GM12878 (cell line): ENCODE measurements at regions not wholly inside any gene's neighbourhood (a gene's known extent, or its start where the extent isn't known, plus 50 kb on each side); places are given as distances from the start of the nearest gene placed in this dataset.

Experiments
- ATAC-seq: fragments of 200-7000 bp; cut with Tn5 transposase; 3 replicates; pipeline ENCODE4 v1.9.1; 2020; ENCODE audit warnings: mild to moderate bottlenecking, moderate library complexity
- BruUV-seq: library from RNA; stranded (reverse); fragments of 400-500 nt; replicated peaks from 2 replicates; lab custom pipeline; 2021; lab: Mats Ljungman, UMichigan
- CTCF ChIA-PET: fragments of 300-600 bp; sonication (Branson Sonifier 250); formaldehyde crosslinking; extraction: SDS; loops from one replicate; lab custom pipeline; 2021; ENCODE audit warnings: inconsistent platforms; lab: Yijun Ruan, JAX
- POLR2A ChIA-PET: fragments of 350-600 bp; formaldehyde crosslinking; extraction: SDS; loops from one replicate; lab custom pipeline; 2021; ENCODE audit warnings: inconsistent platforms; lab: Charles Lee
- RAD21 ChIA-PET: fragments of 300-600 bp; sonication (Branson Sonifier 250); formaldehyde crosslinking; loops from one replicate; lab custom pipeline; 2023; ENCODE audit warnings: antibody characterized with exemption; ENCODE audit not compliant: unreplicated experiment; lab: Charles Lee
- SMC1A ChIA-PET: fragments of 300-600 bp; sonication (Branson Sonifier 250); formaldehyde crosslinking; loops from one replicate; lab custom pipeline; 2023; ENCODE audit not compliant: unreplicated experiment, uncharacterized antibody; lab: Charles Lee
- DNase-seq: peaks from one replicate; pipeline ENCODE4 v3.0.0-alpha.2; 2011; ENCODE audit warnings: low read depth, low spot score
- FAIRE-seq: peaks from 3 replicates; lab custom pipeline; 2011; peaks lifted over from hg19 to GRCh38; lab: Jason Lieb, UNC
- H2AFZ ChIP-seq: 2 replicates; pipeline ENCODE4 v1.6.0; 2011; ENCODE audit warnings: low read depth, low read length, control low read depth; ENCODE audit not compliant: control insufficient read depth
- H3K27ac ChIP-seq: 2 replicates; pipeline ENCODE4 v1.5.1; 2011; ENCODE audit warnings: control low read depth; ENCODE audit not compliant: control insufficient read depth, insufficient read depth
- H3K27me3 ChIP-seq, 2 experiments: replicated peaks in 1 of 2; 2 replicates each; pipeline versions ENCODE4 v1.6.0 to v1.6.1; 2011; ENCODE audit warnings: low read length in 1 of 2; ENCODE audit not compliant: control insufficient read depth in 2 of 2, insufficient read depth in 2 of 2
- H3K36me3 ChIP-seq, 2 experiments: 2 replicates each; pipeline ENCODE4 v1.5.1; 2011; ENCODE audit warnings: low read length in 1 of 2; ENCODE audit not compliant: control insufficient read depth in 2 of 2, insufficient read depth in 2 of 2
- H3K4me1 ChIP-seq: 2 replicates; pipeline ENCODE4 v1.6.1; 2011; ENCODE audit warnings: mild to moderate bottlenecking, low read length, moderate library complexity, mixed read lengths; ENCODE audit not compliant: control insufficient read depth, insufficient read depth
- H3K4me2 ChIP-seq: 2 replicates; pipeline ENCODE4 v1.6.0; 2011; ENCODE audit warnings: control low read depth; ENCODE audit not compliant: control insufficient read depth, insufficient read depth
- H3K4me3 ChIP-seq: fragments of 200-600 bp; sonication (generic); 2 replicates; pipeline ENCODE4 v1.5.1; 2016
- H3K79me2 ChIP-seq: 2 replicates; pipeline ENCODE4 v1.6.0; 2011; ENCODE audit warnings: low read length; ENCODE audit not compliant: control insufficient read depth, insufficient read depth
- H3K9ac ChIP-seq: 2 replicates; pipeline ENCODE4 v1.8.0; 2011; ENCODE audit warnings: low read length, control low read depth, mixed read lengths; ENCODE audit not compliant: control insufficient read depth, insufficient read depth
- H3K9me3 ChIP-seq: replicated peaks from 3 replicates; pipeline ENCODE4 v1.5.1; 2011; ENCODE audit warnings: mild to moderate bottlenecking, low read length; ENCODE audit not compliant: control insufficient read depth, insufficient read depth
- H4K20me1 ChIP-seq: 2 replicates; pipeline ENCODE4 v1.6.0; 2011; ENCODE audit not compliant: control insufficient read depth, insufficient read depth
- BMI1 ChIP-seq: fragments of 450-650 bp; IDR thresholded peaks from 2 replicates; pipeline ENCODE4 v1.6.1; 2016; ENCODE audit warnings: mild to moderate bottlenecking, moderate library complexity, borderline replicate concordance
- CHD4 ChIP-seq: fragments of 200-600 bp; sonication (generic); IDR thresholded peaks from 2 replicates; pipeline ENCODE4 v1.6.1; 2016; ENCODE audit warnings: mild to moderate bottlenecking
- HDAC2 ChIP-seq: fragments of 200-600 bp; sonication (generic); IDR thresholded peaks from 2 replicates; pipeline ENCODE4 v1.6.1; 2017
- NRF1 ChIP-seq: conservative IDR thresholded peaks from 2 replicates; pipeline ENCODE4 v1.6.1; 2011; ENCODE audit warnings: mild to moderate bottlenecking, low read depth, low read length, improper control_type of control experiment
- SMC3 ChIP-seq: IDR thresholded peaks from 2 replicates; pipeline ENCODE4 v1.6.1; 2011; ENCODE audit warnings: low read length, improper control_type of control experiment, borderline replicate concordance
- TBL1XR1 ChIP-seq: IDR thresholded peaks from 2 replicates; pipeline ENCODE4 v1.6.1; 2012; ENCODE audit warnings: low read depth, low read length, improper control_type of control experiment
- TCF3 ChIP-seq: IDR thresholded peaks from 2 replicates; pipeline ENCODE4 v1.6.1; 2012; ENCODE audit warnings: low read depth, mild to moderate bottlenecking, low read length, borderline replicate concordance; ENCODE audit not compliant: insufficient read depth
- ZSCAN29 ChIP-seq: fragments of 450-650 bp; IDR thresholded peaks from 2 replicates; pipeline ENCODE4 v1.6.1; 2017; ENCODE audit warnings: mild to moderate bottlenecking, moderate library complexity
- WGBS: methylation state at CpG from one replicate; pipeline ENCODE4 v1.1.6; 2016; ENCODE audit warnings: low lambda C conversion rate; ENCODE audit not compliant: insufficient replicate concordance, insufficient coverage; ENCODE audit errors: missing lambda C conversion rate; 5-methylcytosine and 5-hydroxymethylcytosine counted together
- in situ Hi-C: fragments of 300-500 bp; cut with MboI; formaldehyde crosslinking; loops from 9 replicates; pipeline ENCODE4 v1.14.3; 2018; ENCODE audit warnings: mixed read lengths
- intact Hi-C: fragments of 100-400 bp; cut with micrococcal nuclease; formaldehyde crosslinking; loops from one replicate; pipeline ENCODE4 v1.14.2; 2022; ENCODE audit not compliant: unreplicated experiment
- TF ChIP-seq, protein P1 (sequence below): fragments of 450-650 bp; IDR thresholded peaks from 2 replicates; pipeline ENCODE4 v1.6.1; 2017; ENCODE audit warnings: mild to moderate bottlenecking, moderate library complexity
- TF ChIP-seq, protein P2 (sequence below): fragments of 150-350 bp; IDR thresholded peaks from 2 replicates; pipeline ENCODE4 v1.6.1; 2016; ENCODE audit warnings: low read depth, low read length
- TF ChIP-seq, protein P3 (sequence below): IDR thresholded peaks from 2 replicates; pipeline ENCODE4 v1.6.1; 2012; ENCODE audit warnings: improper control_type of control experiment, low read depth, low read length; ENCODE audit not compliant: insufficient replicate concordance

DNA sequence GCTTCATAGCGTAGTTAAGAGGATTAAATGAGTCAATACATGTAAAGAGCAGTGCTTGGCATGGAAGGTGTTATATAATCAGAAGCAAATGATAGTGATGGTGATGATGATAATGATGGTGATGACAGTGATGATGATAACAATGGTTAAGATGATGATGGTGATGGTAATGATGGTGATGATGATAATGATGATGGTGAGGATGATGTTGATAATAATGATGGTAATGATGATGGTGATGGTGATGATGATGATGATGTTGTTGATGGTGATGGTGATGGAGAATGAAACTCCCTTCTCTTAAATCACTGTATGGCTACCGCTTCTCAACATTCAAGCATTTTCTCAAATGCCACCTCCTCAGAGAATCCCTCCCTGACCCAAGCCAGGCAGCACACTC is 190.5 kb downstream of the TMEM132E start:
- intact Hi-C loops (no loop called here), in situ Hi-C loops (no loop called here)
- H3K4me3 ChIP-seq, result no peak overlapping the region
- no peaks in the 10 kb centered on the region for H3K4me1 ChIP-seq
- H3K4me2 ChIP-seq, result no peak overlapping the region
- FAIRE-seq (no peak), ATAC-seq (no peak), DNase-seq (no peak)
- no peak overlapping the region for H3K27ac ChIP-seq
- 0% methylated on average over 2 of the region's 2 CpGs for WGBS
- H3K9me3 ChIP-seq, result no peaks in the 10 kb centered on the region
- H3K36me3 ChIP-seq, result no peaks in the 10 kb centered on the region
- no peak overlapping the region for H2AFZ ChIP-seq
- POLR2A ChIA-PET, result no interaction called here
- no peaks in the 10 kb centered on the region for H4K20me1 ChIP-seq
- no peaks in the 10 kb centered on the region for H3K79me2 ChIP-seq
- SMC1A ChIA-PET, result no interaction called here
- CTCF ChIA-PET, result no interaction called here
- no peak for TF ChIP-seq TBL1XR1
- no peak for TF ChIP-seq CHD4
- TF ChIP-seq, protein P1, sequence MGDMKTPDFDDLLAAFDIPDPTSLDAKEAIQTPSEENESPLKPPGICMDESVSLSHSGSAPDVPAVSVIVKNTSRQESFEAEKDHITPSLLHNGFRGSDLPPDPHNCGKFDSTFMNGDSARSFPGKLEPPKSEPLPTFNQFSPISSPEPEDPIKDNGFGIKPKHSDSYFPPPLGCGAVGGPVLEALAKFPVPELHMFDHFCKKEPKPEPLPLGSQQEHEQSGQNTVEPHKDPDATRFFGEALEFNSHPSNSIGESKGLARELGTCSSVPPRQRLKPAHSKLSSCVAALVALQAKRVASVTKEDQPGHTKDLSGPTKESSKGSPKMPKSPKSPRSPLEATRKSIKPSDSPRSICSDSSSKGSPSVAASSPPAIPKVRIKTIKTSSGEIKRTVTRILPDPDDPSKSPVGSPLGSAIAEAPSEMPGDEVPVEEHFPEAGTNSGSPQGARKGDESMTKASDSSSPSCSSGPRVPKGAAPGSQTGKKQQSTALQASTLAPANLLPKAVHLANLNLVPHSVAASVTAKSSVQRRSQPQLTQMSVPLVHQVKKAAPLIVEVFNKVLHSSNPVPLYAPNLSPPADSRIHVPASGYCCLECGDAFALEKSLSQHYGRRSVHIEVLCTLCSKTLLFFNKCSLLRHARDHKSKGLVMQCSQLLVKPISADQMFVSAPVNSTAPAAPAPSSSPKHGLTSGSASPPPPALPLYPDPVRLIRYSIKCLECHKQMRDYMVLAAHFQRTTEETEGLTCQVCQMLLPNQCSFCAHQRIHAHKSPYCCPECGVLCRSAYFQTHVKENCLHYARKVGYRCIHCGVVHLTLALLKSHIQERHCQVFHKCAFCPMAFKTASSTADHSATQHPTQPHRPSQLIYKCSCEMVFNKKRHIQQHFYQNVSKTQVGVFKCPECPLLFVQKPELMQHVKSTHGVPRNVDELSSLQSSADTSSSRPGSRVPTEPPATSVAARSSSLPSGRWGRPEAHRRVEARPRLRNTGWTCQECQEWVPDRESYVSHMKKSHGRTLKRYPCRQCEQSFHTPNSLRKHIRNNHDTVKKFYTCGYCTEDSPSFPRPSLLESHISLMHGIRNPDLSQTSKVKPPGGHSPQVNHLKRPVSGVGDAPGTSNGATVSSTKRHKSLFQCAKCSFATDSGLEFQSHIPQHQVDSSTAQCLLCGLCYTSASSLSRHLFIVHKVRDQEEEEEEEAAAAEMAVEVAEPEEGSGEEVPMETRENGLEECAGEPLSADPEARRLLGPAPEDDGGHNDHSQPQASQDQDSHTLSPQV, result no peak
- TF ChIP-seq, protein P2, sequence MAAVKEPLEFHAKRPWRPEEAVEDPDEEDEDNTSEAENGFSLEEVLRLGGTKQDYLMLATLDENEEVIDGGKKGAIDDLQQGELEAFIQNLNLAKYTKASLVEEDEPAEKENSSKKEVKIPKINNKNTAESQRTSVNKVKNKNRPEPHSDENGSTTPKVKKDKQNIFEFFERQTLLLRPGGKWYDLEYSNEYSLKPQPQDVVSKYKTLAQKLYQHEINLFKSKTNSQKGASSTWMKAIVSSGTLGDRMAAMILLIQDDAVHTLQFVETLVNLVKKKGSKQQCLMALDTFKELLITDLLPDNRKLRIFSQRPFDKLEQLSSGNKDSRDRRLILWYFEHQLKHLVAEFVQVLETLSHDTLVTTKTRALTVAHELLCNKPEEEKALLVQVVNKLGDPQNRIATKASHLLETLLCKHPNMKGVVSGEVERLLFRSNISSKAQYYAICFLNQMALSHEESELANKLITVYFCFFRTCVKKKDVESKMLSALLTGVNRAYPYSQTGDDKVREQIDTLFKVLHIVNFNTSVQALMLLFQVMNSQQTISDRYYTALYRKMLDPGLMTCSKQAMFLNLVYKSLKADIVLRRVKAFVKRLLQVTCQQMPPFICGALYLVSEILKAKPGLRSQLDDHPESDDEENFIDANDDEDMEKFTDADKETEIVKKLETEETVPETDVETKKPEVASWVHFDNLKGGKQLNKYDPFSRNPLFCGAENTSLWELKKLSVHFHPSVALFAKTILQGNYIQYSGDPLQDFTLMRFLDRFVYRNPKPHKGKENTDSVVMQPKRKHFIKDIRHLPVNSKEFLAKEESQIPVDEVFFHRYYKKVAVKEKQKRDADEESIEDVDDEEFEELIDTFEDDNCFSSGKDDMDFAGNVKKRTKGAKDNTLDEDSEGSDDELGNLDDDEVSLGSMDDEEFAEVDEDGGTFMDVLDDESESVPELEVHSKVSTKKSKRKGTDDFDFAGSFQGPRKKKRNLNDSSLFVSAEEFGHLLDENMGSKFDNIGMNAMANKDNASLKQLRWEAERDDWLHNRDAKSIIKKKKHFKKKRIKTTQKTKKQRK, result no peak
- TF ChIP-seq HDAC2, result no peak
- TF ChIP-seq TCF3, result no peak
- no peak for TF ChIP-seq NRF1
- TF ChIP-seq ZSCAN29, result no peak
- TF ChIP-seq, protein P3, sequence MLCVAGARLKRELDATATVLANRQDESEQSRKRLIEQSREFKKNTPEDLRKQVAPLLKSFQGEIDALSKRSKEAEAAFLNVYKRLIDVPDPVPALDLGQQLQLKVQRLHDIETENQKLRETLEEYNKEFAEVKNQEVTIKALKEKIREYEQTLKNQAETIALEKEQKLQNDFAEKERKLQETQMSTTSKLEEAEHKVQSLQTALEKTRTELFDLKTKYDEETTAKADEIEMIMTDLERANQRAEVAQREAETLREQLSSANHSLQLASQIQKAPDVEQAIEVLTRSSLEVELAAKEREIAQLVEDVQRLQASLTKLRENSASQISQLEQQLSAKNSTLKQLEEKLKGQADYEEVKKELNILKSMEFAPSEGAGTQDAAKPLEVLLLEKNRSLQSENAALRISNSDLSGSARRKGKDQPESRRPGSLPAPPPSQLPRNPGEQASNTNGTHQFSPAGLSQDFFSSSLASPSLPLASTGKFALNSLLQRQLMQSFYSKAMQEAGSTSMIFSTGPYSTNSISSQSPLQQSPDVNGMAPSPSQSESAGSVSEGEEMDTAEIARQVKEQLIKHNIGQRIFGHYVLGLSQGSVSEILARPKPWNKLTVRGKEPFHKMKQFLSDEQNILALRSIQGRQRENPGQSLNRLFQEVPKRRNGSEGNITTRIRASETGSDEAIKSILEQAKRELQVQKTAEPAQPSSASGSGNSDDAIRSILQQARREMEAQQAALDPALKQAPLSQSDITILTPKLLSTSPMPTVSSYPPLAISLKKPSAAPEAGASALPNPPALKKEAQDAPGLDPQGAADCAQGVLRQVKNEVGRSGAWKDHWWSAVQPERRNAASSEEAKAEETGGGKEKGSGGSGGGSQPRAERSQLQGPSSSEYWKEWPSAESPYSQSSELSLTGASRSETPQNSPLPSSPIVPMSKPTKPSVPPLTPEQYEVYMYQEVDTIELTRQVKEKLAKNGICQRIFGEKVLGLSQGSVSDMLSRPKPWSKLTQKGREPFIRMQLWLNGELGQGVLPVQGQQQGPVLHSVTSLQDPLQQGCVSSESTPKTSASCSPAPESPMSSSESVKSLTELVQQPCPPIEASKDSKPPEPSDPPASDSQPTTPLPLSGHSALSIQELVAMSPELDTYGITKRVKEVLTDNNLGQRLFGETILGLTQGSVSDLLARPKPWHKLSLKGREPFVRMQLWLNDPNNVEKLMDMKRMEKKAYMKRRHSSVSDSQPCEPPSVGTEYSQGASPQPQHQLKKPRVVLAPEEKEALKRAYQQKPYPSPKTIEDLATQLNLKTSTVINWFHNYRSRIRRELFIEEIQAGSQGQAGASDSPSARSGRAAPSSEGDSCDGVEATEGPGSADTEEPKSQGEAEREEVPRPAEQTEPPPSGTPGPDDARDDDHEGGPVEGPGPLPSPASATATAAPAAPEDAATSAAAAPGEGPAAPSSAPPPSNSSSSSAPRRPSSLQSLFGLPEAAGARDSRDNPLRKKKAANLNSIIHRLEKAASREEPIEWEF, result no peak
- TF ChIP-seq SMC3, result no peak
- TF ChIP-seq BMI1, result no peak
- RAD21 ChIA-PET, result no interaction called here
- H3K27me3 ChIP-seq, result peaks cover 0 to 2% of the 10 kb centered on the region in 2 experiments; a peak in 3 of 4 replicates
- BruUV-seq, result no TSS peak
- no peak overlapping the region for H3K9ac ChIP-seq
